ENCODE measurements at regions not wholly inside any gene's neighbourhood (a gene's known extent, or its start where the extent isn't known, plus 50 kb on each side); places are given as distances from the start of the nearest gene placed in this dataset.

- WGBS (ENCODE audit: insufficient coverage, insufficient read length) = no CpG with 5 or more reads among the region's 2 CpGs
- H3K27ac ChIP-seq (ENCODE audit: low read length) = no peak overlapping the region
Measured at GRCh38 chr5:31021181-31021624, 172.3 kb upstream of the CDH6 start.

DNA sequence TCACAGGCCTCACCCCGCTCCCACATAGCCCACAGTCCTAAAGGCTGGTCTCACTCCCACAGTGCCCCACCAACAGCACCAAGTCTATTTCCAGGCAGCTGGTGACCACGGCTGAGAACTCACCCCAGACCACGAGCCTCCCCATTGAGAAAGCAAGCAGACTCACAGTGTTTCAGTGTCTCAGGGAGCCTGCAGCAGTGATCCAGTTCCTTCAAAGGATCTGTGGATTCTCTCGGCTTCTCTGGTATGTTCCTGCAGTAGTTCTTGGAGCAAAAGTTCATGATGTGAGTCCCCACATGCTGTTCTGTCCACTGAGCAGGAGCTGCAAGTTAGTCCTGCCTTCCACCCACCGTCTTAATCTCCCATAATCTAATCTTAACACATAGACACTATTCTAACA lies 185.3 kb upstream of the CDH6 start:
- Histone ChIP-seq H3K27ac (ENCODE audit: low read length) (no peak overlapping the region), H3K4me1 (ENCODE audit: control insufficient read depth, insufficient read depth, low read length) (no peaks in the 10 kb centered on the region), H3K36me3 (ENCODE audit: control insufficient read depth, insufficient read depth, low read length) (no peaks in the 10 kb centered on the region), H3K27me3 (ENCODE audit: control insufficient read depth, insufficient read depth, low read length) (no peaks in the 10 kb centered on the region), H3K4me3 (ENCODE audit: low read length) (no peak overlapping the region), H3K9me3 (ENCODE audit: control insufficient read depth, insufficient read depth, low read length) (no peaks in the 10 kb centered on the region)
- no CpG with 5 or more reads among the region's 5 CpGs for WGBS (ENCODE audit: insufficient coverage, insufficient read length)
- no peak for DNase-seq (ENCODE audit: low read depth, low spot score)

More at GRCh38 chr5:31021181-31021624, 172.3 kb upstream of the CDH6 start:
- Histone ChIP-seq H3K4me1 (ENCODE audit: control insufficient read depth, insufficient read depth, low read length) (no peaks in the 10 kb centered on the region), H3K9me3 (ENCODE audit: control insufficient read depth, insufficient read depth, low read length) (no peaks in the 10 kb centered on the region), H3K4me3 (ENCODE audit: low read length) (no peak overlapping the region), H3K27me3 (ENCODE audit: control insufficient read depth, insufficient read depth, low read length) (no peaks in the 10 kb centered on the region), H3K36me3 (ENCODE audit: control insufficient read depth, insufficient read depth, low read length) (no peaks in the 10 kb centered on the region)
- no peak for DNase-seq (ENCODE audit: low read depth, low spot score)

GRCh38 chr5:31007672-31008071 lies 185.8 kb upstream of the CDH6 start:
- DNase-seq (ENCODE audit: low read depth, low spot score) = no peak
- H3K27ac ChIP-seq (ENCODE audit: low read length) = no peak overlapping the region
- no peaks in the 10 kb centered on the region for H3K9me3 ChIP-seq (ENCODE audit: control insufficient read depth, insufficient read depth, low read length)
- H3K36me3 ChIP-seq (ENCODE audit: control insufficient read depth, insufficient read depth, low read length) = no peaks in the 10 kb centered on the region
- H3K27me3 ChIP-seq (ENCODE audit: control insufficient read depth, insufficient read depth, low read length) = no peaks in the 10 kb centered on the region
- no CpG with 5 or more reads among the region's 4 CpGs for WGBS (ENCODE audit: insufficient coverage, insufficient read length)
- H3K4me1 ChIP-seq (ENCODE audit: control insufficient read depth, insufficient read depth, low read length) = no peaks in the 10 kb centered on the region
- no peak overlapping the region for H3K4me3 ChIP-seq (ENCODE audit: low read length)

DNA sequence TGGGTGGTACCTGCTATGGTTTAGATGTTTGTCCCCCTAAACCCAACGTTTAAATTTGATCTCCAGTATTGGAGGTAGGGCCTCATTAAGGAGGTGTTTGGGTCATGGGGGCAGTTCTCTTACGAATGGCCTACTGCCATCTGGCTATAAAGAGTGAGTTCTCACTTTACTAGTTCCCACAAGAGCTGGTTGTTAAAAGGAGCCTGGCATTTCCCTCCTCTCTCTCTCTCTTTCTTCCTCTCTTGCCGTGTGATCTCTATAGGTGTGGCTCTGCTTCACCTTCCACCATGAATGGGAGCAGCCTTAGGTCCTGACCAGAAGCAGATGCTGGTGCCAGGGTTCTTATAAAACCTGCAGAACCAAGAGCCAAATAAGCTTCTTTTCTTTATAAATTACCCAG lies 193.2 kb upstream of the CDH6 start:
- WGBS (ENCODE audit: insufficient coverage, insufficient read length) = no CpG with 5 or more reads among the region's 3 CpGs
- H3K4me3 ChIP-seq (ENCODE audit: low read length) = no peak overlapping the region
- H3K36me3 ChIP-seq (ENCODE audit: control insufficient read depth, insufficient read depth, low read length) = no peaks in the 10 kb centered on the region
- no peak overlapping the region for H3K27ac ChIP-seq (ENCODE audit: low read length)
- H3K9me3 ChIP-seq (ENCODE audit: control insufficient read depth, insufficient read depth, low read length) = no peaks in the 10 kb centered on the region
- H3K27me3 ChIP-seq (ENCODE audit: control insufficient read depth, insufficient read depth, low read length) = no peaks in the 10 kb centered on the region
- no peak for DNase-seq (ENCODE audit: low read depth, low spot score)
- no peaks in the 10 kb centered on the region for H3K4me1 ChIP-seq (ENCODE audit: control insufficient read depth, insufficient read depth, low read length)

DNA sequence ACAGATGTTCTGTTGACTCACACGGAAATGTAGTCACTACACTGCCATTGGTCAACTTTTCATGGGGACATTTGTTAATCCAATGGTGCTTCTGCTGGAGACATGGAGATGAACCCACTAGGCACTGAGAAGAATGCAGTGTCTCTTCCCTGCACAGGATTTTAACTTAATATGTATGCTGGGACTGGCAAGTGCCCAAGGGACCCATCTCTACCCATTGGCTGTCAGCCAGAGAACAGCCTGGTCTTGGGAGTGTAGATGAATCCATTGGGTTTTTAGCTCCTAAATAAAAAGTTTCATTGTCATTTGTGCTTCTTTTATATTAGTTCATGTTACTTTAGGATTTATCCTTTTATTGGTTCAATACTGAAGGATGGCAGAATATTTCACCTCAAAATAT lies 195.8 kb upstream of the CDH6 start:
- no peak overlapping the region for H3K27ac ChIP-seq (ENCODE audit: low read length)
- DNase-seq (ENCODE audit: low read depth, low spot score) = no peak
- no peaks in the 10 kb centered on the region for H3K9me3 ChIP-seq (ENCODE audit: control insufficient read depth, insufficient read depth, low read length)
- WGBS (ENCODE audit: insufficient coverage, insufficient read length) = no CpG with 5 or more reads among the region's 1 CpG
- H3K36me3 ChIP-seq (ENCODE audit: control insufficient read depth, insufficient read depth, low read length) = no peaks in the 10 kb centered on the region
- no peak overlapping the region for H3K4me3 ChIP-seq (ENCODE audit: low read length)
- no peaks in the 10 kb centered on the region for H3K4me1 ChIP-seq (ENCODE audit: control insufficient read depth, insufficient read depth, low read length)
- no peaks in the 10 kb centered on the region for H3K27me3 ChIP-seq (ENCODE audit: control insufficient read depth, insufficient read depth, low read length)

GRCh38 chr5:30994902-30995301 lies 198.6 kb upstream of the CDH6 start:
- DNase-seq (ENCODE audit: low read depth, low spot score) = no peak
- H3K4me3 ChIP-seq (ENCODE audit: low read length) = no peak overlapping the region
- H3K27me3 ChIP-seq (ENCODE audit: control insufficient read depth, insufficient read depth, low read length) = no peaks in the 10 kb centered on the region
- H3K9me3 ChIP-seq (ENCODE audit: control insufficient read depth, insufficient read depth, low read length) = no peaks in the 10 kb centered on the region
- WGBS (ENCODE audit: insufficient coverage, insufficient read length) = no CpG with 5 or more reads among the region's 3 CpGs
- H3K27ac ChIP-seq (ENCODE audit: low read length) = no peak overlapping the region
- no peaks in the 10 kb centered on the region for H3K4me1 ChIP-seq (ENCODE audit: control insufficient read depth, insufficient read depth, low read length)
- H3K36me3 ChIP-seq (ENCODE audit: control insufficient read depth, insufficient read depth, low read length) = no peaks in the 10 kb centered on the region

GRCh38 chr5:30994176-30994575 lies 199.3 kb upstream of the CDH6 start:
- no peak overlapping the region for H3K27ac ChIP-seq (ENCODE audit: low read length)
- no peaks in the 10 kb centered on the region for H3K27me3 ChIP-seq (ENCODE audit: control insufficient read depth, insufficient read depth, low read length)
- H3K36me3 ChIP-seq (ENCODE audit: control insufficient read depth, insufficient read depth, low read length) = no peaks in the 10 kb centered on the region
- no peaks in the 10 kb centered on the region for H3K9me3 ChIP-seq (ENCODE audit: control insufficient read depth, insufficient read depth, low read length)
- H3K4me3 ChIP-seq (ENCODE audit: low read length) = no peak overlapping the region
- no peak for DNase-seq (ENCODE audit: low read depth, low spot score)
- no peaks in the 10 kb centered on the region for H3K4me1 ChIP-seq (ENCODE audit: control insufficient read depth, insufficient read depth, low read length)
- no CpG with 5 or more reads among the region's 4 CpGs for WGBS (ENCODE audit: insufficient coverage, insufficient read length)

DNA sequence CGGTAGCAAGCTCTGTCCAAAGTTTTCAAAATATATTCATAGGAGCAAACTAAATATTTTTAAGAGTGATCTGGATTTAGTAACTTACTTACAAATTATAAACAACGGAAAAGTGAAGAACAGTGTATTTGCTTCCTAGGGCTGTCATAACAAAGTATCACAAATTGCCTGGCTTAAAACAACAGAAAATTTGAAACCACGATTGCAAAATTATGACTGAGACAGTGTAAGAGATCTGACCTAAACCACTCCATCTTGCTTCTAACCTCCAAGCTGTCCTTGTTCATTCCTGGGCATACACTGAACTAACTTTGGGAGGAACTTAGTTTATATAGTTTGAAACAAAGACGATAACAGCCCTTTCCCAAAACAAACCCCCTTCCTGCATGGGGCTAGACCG lies 202.0 kb upstream of the CDH6 start:
- H3K27me3 ChIP-seq (ENCODE audit: control insufficient read depth, insufficient read depth, low read length) = no peaks in the 10 kb centered on the region
- no peak overlapping the region for H3K27ac ChIP-seq (ENCODE audit: low read length)
- no peaks in the 10 kb centered on the region for H3K36me3 ChIP-seq (ENCODE audit: control insufficient read depth, insufficient read depth, low read length)
- DNase-seq (ENCODE audit: low read depth, low spot score) = no peak
- no peaks in the 10 kb centered on the region for H3K4me1 ChIP-seq (ENCODE audit: control insufficient read depth, insufficient read depth, low read length)
- WGBS (ENCODE audit: insufficient coverage, insufficient read length) = no CpG with 5 or more reads among the region's 5 CpGs
- no peaks in the 10 kb centered on the region for H3K9me3 ChIP-seq (ENCODE audit: control insufficient read depth, insufficient read depth, low read length)
- H3K4me3 ChIP-seq (ENCODE audit: low read length) = no peak overlapping the region

DNA sequence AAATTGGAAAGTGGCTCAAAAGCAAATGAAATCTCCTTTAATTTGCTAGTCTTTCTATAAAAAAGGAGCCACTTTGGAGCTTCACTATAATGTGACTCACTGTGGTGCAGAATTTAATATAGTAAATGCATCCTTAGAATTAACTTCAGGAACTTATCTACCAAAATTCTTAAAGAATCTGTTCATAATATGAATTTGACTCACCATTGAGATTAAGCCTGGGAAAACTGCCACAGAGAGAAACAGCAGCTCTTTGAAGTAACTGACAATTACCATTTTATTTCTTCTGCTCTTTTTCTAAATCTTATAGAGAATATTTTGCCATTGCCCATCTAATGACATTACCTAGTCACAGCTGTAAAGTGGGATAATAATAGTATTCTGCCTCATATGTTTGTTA lies 211.9 kb upstream of the CDH6 start:
- Histone ChIP-seq H3K36me3 (ENCODE audit: control insufficient read depth, insufficient read depth, low read length) (no peaks in the 10 kb centered on the region), H3K4me1 (ENCODE audit: control insufficient read depth, insufficient read depth, low read length) (no peaks in the 10 kb centered on the region), H3K9me3 (ENCODE audit: control insufficient read depth, insufficient read depth, low read length) (no peaks in the 10 kb centered on the region), H3K27me3 (ENCODE audit: control insufficient read depth, insufficient read depth, low read length) (no peaks in the 10 kb centered on the region), H3K4me3 (ENCODE audit: low read length) (no peak overlapping the region), H3K27ac (ENCODE audit: low read length) (no peak overlapping the region)
- DNase-seq (ENCODE audit: low read depth, low spot score) = no peak

DNA sequence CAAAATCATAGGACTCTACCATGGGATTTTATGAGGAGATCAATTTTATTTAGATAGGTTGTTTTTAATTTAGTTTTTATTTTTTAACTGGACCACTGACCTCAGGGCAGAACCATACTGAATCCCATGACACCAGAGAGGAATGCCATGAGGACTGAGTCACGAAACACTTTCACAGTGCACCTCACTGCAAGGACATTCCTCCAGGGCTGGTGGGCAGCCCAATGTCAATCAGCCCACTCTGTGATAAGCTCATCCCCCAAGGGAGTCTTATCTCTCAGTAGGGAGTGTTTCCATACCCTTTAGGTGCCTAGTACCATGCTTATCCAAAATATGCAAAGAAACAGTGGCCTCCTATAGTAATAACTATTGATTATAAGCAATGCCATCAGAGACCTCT lies 224.5 kb upstream of the CDH6 start:
- no peaks in the 10 kb centered on the region for H3K4me1 ChIP-seq (ENCODE audit: control insufficient read depth, insufficient read depth, low read length)
- H3K4me3 ChIP-seq (ENCODE audit: low read length) = no peak overlapping the region
- H3K9me3 ChIP-seq (ENCODE audit: control insufficient read depth, insufficient read depth, low read length) = no peaks in the 10 kb centered on the region
- DNase-seq (ENCODE audit: low read depth, low spot score) = no peak
- no CpG with 5 or more reads among the region's 1 CpG for WGBS (ENCODE audit: insufficient coverage, insufficient read length)
- no peaks in the 10 kb centered on the region for H3K36me3 ChIP-seq (ENCODE audit: control insufficient read depth, insufficient read depth, low read length)
- H3K27me3 ChIP-seq (ENCODE audit: control insufficient read depth, insufficient read depth, low read length) = no peaks in the 10 kb centered on the region
- no peak overlapping the region for H3K27ac ChIP-seq (ENCODE audit: low read length)

DNA sequence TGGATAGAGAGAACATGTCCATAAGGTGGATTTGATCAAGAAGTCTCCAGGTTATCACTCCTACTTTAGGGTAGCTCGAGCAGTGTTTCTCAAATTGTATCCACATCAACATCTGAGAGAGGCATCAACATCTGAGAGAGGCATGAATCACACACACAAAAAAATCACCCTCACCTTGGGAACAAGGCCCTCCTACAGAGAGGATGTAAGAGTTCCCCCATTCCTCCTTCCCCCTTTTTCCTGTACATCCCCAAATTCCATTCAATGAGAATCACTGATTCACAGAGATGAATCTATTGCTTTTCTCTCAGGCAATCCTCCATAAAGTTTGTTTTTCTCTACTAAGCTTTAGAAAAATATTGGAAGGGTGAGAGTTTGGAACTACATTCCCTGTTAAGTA lies 233.4 kb upstream of the CDH6 start:
- H3K4me3 ChIP-seq (ENCODE audit: low read length) = no peak overlapping the region
- no peaks in the 10 kb centered on the region for H3K9me3 ChIP-seq (ENCODE audit: control insufficient read depth, insufficient read depth, low read length)
- no CpG with 5 or more reads among the region's 1 CpG for WGBS (ENCODE audit: insufficient coverage, insufficient read length)
- peaks cover 2% of the 10 kb centered on the region; the same call in 1 of the 2 replicates for H3K4me1 ChIP-seq (ENCODE audit: control insufficient read depth, insufficient read depth, low read length)
- no peak for DNase-seq (ENCODE audit: low read depth, low spot score)
- H3K36me3 ChIP-seq (ENCODE audit: control insufficient read depth, insufficient read depth, low read length) = no peaks in the 10 kb centered on the region
- no peak overlapping the region for H3K27ac ChIP-seq (ENCODE audit: low read length)
- no peaks in the 10 kb centered on the region for H3K27me3 ChIP-seq (ENCODE audit: control insufficient read depth, insufficient read depth, low read length)

Data from iPS DF 6.9 (cell line).